ENCODE measurements at regions not wholly inside any gene's neighbourhood (a gene's known extent, or its start where the extent isn't known, plus 50 kb on each side); places are given as distances from the start of the nearest gene placed in this dataset.

- TF ChIP-seq, protein P1, sequence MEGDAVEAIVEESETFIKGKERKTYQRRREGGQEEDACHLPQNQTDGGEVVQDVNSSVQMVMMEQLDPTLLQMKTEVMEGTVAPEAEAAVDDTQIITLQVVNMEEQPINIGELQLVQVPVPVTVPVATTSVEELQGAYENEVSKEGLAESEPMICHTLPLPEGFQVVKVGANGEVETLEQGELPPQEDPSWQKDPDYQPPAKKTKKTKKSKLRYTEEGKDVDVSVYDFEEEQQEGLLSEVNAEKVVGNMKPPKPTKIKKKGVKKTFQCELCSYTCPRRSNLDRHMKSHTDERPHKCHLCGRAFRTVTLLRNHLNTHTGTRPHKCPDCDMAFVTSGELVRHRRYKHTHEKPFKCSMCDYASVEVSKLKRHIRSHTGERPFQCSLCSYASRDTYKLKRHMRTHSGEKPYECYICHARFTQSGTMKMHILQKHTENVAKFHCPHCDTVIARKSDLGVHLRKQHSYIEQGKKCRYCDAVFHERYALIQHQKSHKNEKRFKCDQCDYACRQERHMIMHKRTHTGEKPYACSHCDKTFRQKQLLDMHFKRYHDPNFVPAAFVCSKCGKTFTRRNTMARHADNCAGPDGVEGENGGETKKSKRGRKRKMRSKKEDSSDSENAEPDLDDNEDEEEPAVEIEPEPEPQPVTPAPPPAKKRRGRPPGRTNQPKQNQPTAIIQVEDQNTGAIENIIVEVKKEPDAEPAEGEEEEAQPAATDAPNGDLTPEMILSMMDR (IDR thresholded peaks at IDR 0.05): no peak
- no peak for TF ChIP-seq POLR2A (IDR thresholded peaks at IDR 0.05)
Measured at GRCh38 chr16:9155871-9156270, 64.4 kb downstream of the HAPSTR1 start.

Data from thyroid gland (tissue), 4 donors.